Upper lobe of left lung (tissue), 6 donors: ENCODE measurements at regions not wholly inside any gene's neighbourhood (a gene's known extent, or its start where the extent isn't known, plus 50 kb on each side); places are given as distances from the start of the nearest gene placed in this dataset.

Source experiments
- ATAC-seq, 2 donors: fragments of 200-7000 bp; cut with Tn5 transposase; one replicate each; pipeline ENCODE4 v1.9.1; 2022; ENCODE audit warnings: mild to moderate bottlenecking in 2 of 2, moderate library complexity in 2 of 2; ENCODE audit not compliant: low FRiP score in 2 of 2
- DNase-seq, 2 donors: peaks; one replicate each; pipeline ENCODE4 v3.0.0-alpha.2; 2019 to 2020
- H3K27ac ChIP-seq, 4 donors: fragments of 200-600 bp; sonication (generic); one replicate each; pipeline ENCODE4 v1.5.1; 2016 to 2019
- H3K27me3 ChIP-seq, 4 donors: fragments of 200-600 bp; sonication (generic); one replicate each; pipeline ENCODE4 v1.5.1; 2017 to 2019
- H3K36me3 ChIP-seq, 4 donors: fragments of 200-600 bp; sonication (generic); one replicate each; pipeline ENCODE4 v1.5.1; 2016 to 2019
- H3K4me1 ChIP-seq, 4 donors: fragments of 200-600 bp; sonication (generic); one replicate each; pipeline ENCODE4 v1.5.1; 2018 to 2019
- H3K4me3 ChIP-seq, 4 donors: fragments of 200-600 bp; sonication (generic); one replicate each; pipeline ENCODE4 v1.5.1; 2017 to 2019; ENCODE audit warnings: mild to moderate bottlenecking in 2 of 4, moderate library complexity in 1 of 4
- H3K9me3 ChIP-seq, 4 donors: fragments of 200-600 bp; sonication (generic); one replicate each; pipeline ENCODE4 v1.5.1; 2018 to 2019
- EP300 ChIP-seq, 4 donors: sonication (generic); formaldehyde crosslinking; IDR thresholded peaks; one replicate each; pipeline ENCODE4 v1.5.1; 2017; ENCODE audit warnings: antibody characterized with exemption in 4 of 4, control low read depth in 2 of 4
- POLR2A ChIP-seq, 4 donors: fragments of 450-650 bp; IDR thresholded peaks; one replicate each; pipeline ENCODE4 v1.5.1; 2016 to 2017; ENCODE audit warnings: antibody characterized with exemption in 4 of 4, mild to moderate bottlenecking in 2 of 4
- POLR2AphosphoS5 ChIP-seq, 2 donors: sonication (generic); formaldehyde crosslinking; IDR thresholded peaks; one replicate each; pipeline ENCODE4 v1.5.1; 2017; ENCODE audit warnings: antibody characterized with exemption in 2 of 2
- whole genome bisulfite sequencing, 2 donors: methylation state at CpG; one replicate each; pipeline ENCODE4 v1.1.5; 2017 to 2018; 5-methylcytosine and 5-hydroxymethylcytosine counted together
- TF ChIP-seq, protein P1 (sequence below), 6 experiments: fragments of 450-650 bp in 4 of 6; fragments of 200-600 bp in 2 of 6; sonication (generic) in 2 of 6; IDR thresholded peaks; one replicate each; pipeline ENCODE4 v1.5.1; 2016 to 2019; ENCODE audit warnings: antibody characterized with exemption in 6 of 6
- donor health status: DM: no; HTN: no; CAD: no; lungs with moderate emphysema.
- donor health status: DM: no; HTN: yes; CAD: no; lungs with severe emphysema.

- no peak overlapping the region for H3K4me3 ChIP-seq
- no peak for DNase-seq
- H3K27ac ChIP-seq, result no peak overlapping the region
- TF ChIP-seq POLR2AphosphoS5 (IDR thresholded peaks at IDR 0.05), result no peak
- TF ChIP-seq EP300 (IDR thresholded peaks at IDR 0.05), result no peak
- TF ChIP-seq POLR2A (IDR thresholded peaks at IDR 0.05), result no peak
- TF ChIP-seq, protein P1, sequence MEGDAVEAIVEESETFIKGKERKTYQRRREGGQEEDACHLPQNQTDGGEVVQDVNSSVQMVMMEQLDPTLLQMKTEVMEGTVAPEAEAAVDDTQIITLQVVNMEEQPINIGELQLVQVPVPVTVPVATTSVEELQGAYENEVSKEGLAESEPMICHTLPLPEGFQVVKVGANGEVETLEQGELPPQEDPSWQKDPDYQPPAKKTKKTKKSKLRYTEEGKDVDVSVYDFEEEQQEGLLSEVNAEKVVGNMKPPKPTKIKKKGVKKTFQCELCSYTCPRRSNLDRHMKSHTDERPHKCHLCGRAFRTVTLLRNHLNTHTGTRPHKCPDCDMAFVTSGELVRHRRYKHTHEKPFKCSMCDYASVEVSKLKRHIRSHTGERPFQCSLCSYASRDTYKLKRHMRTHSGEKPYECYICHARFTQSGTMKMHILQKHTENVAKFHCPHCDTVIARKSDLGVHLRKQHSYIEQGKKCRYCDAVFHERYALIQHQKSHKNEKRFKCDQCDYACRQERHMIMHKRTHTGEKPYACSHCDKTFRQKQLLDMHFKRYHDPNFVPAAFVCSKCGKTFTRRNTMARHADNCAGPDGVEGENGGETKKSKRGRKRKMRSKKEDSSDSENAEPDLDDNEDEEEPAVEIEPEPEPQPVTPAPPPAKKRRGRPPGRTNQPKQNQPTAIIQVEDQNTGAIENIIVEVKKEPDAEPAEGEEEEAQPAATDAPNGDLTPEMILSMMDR (IDR thresholded peaks at IDR 0.05), result no peak
- no peaks in the 10 kb centered on the region for H3K4me1 ChIP-seq
- H3K36me3 ChIP-seq, result no peaks in the 10 kb centered on the region
- 84 to 88% methylated on average over 3 of the region's 3 CpGs for WGBS, 2 donors
- H3K9me3 ChIP-seq, result no peaks in the 10 kb centered on the region
- no peak for ATAC-seq
- H3K27me3 ChIP-seq, result no peaks in the 10 kb centered on the region
These were observed 80.9 kb upstream of the TMEFF2 start for GRCh38 chr2:192275632-192276031.

- no peak for TF ChIP-seq EP300 (IDR thresholded peaks at IDR 0.05)
- TF ChIP-seq POLR2A (IDR thresholded peaks at IDR 0.05), result no peak
- TF ChIP-seq, protein P1 (IDR thresholded peaks at IDR 0.05), result no peak
- TF ChIP-seq POLR2AphosphoS5 (IDR thresholded peaks at IDR 0.05), result no peak
- Histone ChIP-seq H3K27me3 (no peaks in the 10 kb centered on the region), H3K4me3 (no peak overlapping the region), H3K36me3 (no peaks in the 10 kb centered on the region), H3K4me1 (no peaks in the 10 kb centered on the region), H3K27ac (no peak overlapping the region), H3K9me3 (no peaks in the 10 kb centered on the region)
- ATAC-seq (no peak), DNase-seq (no peak)
These were observed 72.8 kb upstream of the TMEFF2 start for GRCh38 chr2:192267484-192267883.

- Histone ChIP-seq H3K4me1 (no peaks in the 10 kb centered on the region), H3K27me3 (no peaks in the 10 kb centered on the region), H3K36me3 (no peaks in the 10 kb centered on the region), H3K4me3 (no peak overlapping the region), H3K27ac (no peak overlapping the region), H3K9me3 (no peaks in the 10 kb centered on the region)
- TF ChIP-seq, protein P1 (IDR thresholded peaks at IDR 0.05), result no peak
- no peak for TF ChIP-seq POLR2A (IDR thresholded peaks at IDR 0.05)
- no peak for TF ChIP-seq POLR2AphosphoS5 (IDR thresholded peaks at IDR 0.05)
- TF ChIP-seq EP300 (IDR thresholded peaks at IDR 0.05), result no peak
- no peak for ATAC-seq
- 49 to 60% methylated on average over 2 of the region's 2 CpGs for WGBS, 2 donors
- no peak for DNase-seq
These were observed 71.0 kb upstream of the TMEFF2 start for GRCh38 chr2:192265751-192266150.

DNA sequence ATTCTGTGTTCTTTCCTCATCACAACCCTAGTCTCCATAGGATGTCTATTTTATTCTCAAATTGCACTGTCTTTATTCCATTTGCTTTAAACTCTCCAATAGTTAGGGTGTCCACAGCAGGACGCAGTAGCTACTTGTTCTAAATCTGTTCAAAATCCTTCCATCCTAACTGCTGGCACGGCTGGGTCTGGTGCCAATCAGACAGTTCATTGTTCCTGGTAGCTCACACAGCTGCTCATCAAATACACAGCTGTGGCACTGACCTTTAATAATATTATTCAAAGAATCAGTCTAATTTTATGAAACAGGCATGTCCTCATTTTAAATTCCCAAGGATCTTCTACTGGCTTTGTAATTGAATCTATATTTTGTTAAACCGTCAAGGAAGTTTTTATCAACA, 59.7 kb upstream of the TMEFF2 start:
- H3K27ac ChIP-seq, result no peak overlapping the region
- H3K4me1 ChIP-seq, result no peaks in the 10 kb centered on the region
- 83 to 86% methylated on average over 3 of the region's 3 CpGs for WGBS, 2 donors
- no peak for ATAC-seq
- DNase-seq, result no peak
- no peaks in the 10 kb centered on the region for H3K27me3 ChIP-seq
- TF ChIP-seq POLR2AphosphoS5 (IDR thresholded peaks at IDR 0.05) (no peak), EP300 (IDR thresholded peaks at IDR 0.05) (no peak), POLR2A (IDR thresholded peaks at IDR 0.05) (no peak)
- TF ChIP-seq, protein P1 (IDR thresholded peaks at IDR 0.05), result no peak
- no peaks in the 10 kb centered on the region for H3K36me3 ChIP-seq
- H3K9me3 ChIP-seq, result no peaks in the 10 kb centered on the region
- H3K4me3 ChIP-seq, result no peak overlapping the region

- DNase-seq (no peak), ATAC-seq (no peak)
- Histone ChIP-seq H3K27ac (no peak overlapping the region), H3K36me3 (no peaks in the 10 kb centered on the region), H3K9me3 (no peaks in the 10 kb centered on the region), H3K27me3 (no peaks in the 10 kb centered on the region), H3K4me1 (no peaks in the 10 kb centered on the region), H3K4me3 (no peak overlapping the region)
- TF ChIP-seq POLR2AphosphoS5 (IDR thresholded peaks at IDR 0.05), result no peak
- TF ChIP-seq, protein P1 (IDR thresholded peaks at IDR 0.05), result no peak
- no peak for TF ChIP-seq POLR2A (IDR thresholded peaks at IDR 0.05)
- no peak for TF ChIP-seq EP300 (IDR thresholded peaks at IDR 0.05)
- WGBS, 2 donors, result 60 to 71% methylated on average over 4 of the region's 4 CpGs
These were observed 59.0 kb upstream of the TMEFF2 start for GRCh38 chr2:192253692-192254091.
